Adrenal gland (tissue), 5 donors: ENCODE measurements at regions not wholly inside any gene's neighbourhood (a gene's known extent, or its start where the extent isn't known, plus 50 kb on each side); places are given as distances from the start of the nearest gene placed in this dataset.

Source experiments
- POLR2A ChIP-seq, 2 donors: fragments of 450-650 bp; IDR thresholded peaks; one replicate each; pipeline ENCODE4 v1.6.1; 2017; ENCODE audit warnings: antibody characterized with exemption in 2 of 2, mild to moderate bottlenecking in 2 of 2, moderate library complexity in 1 of 2
- TF ChIP-seq, protein P1 (sequence below), 6 experiments: fragments of 450-650 bp in 4 of 6; fragments of 200-600 bp in 2 of 6; sonication (generic) in 1 of 6; IDR thresholded peaks; 1 replicate in 5 of 6; 2 replicates in 1 of 6; pipeline versions ENCODE4 v1.5.1 to v1.8.0; 2016 to 2021; ENCODE audit warnings: antibody characterized with exemption in 6 of 6, mild to moderate bottlenecking in 2 of 6, moderate library complexity in 1 of 6
- donor health status: DM: no; HTN: no; CAD: no.

DNA sequence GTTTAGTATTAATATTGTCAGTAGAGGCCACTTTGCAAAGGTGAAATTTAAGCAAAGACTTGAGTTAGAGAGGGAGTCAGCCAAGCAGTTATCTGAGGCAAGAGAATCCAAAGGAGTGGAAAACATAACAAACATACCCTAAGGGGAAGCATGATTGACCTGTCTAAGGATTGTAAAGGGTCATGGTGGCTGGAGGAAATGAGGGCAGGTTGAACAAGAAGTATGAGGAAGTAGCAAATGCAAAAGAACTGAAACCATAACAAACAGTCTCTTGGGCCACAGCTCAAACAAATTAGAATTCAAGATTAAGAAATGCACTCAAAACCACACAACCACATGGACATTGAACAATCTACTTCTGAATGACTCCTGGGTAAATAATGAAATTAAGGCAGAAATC lies 103.2 kb downstream of the FBXO5 start:
- TF ChIP-seq, protein P1, sequence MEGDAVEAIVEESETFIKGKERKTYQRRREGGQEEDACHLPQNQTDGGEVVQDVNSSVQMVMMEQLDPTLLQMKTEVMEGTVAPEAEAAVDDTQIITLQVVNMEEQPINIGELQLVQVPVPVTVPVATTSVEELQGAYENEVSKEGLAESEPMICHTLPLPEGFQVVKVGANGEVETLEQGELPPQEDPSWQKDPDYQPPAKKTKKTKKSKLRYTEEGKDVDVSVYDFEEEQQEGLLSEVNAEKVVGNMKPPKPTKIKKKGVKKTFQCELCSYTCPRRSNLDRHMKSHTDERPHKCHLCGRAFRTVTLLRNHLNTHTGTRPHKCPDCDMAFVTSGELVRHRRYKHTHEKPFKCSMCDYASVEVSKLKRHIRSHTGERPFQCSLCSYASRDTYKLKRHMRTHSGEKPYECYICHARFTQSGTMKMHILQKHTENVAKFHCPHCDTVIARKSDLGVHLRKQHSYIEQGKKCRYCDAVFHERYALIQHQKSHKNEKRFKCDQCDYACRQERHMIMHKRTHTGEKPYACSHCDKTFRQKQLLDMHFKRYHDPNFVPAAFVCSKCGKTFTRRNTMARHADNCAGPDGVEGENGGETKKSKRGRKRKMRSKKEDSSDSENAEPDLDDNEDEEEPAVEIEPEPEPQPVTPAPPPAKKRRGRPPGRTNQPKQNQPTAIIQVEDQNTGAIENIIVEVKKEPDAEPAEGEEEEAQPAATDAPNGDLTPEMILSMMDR (IDR thresholded peaks at IDR 0.05): no peak
- TF ChIP-seq POLR2A (IDR thresholded peaks at IDR 0.05): no peak
